ENCODE measurements at regions not wholly inside any gene's neighbourhood (a gene's known extent, or its start where the extent isn't known, plus 50 kb on each side); places are given as distances from the start of the nearest gene placed in this dataset.

- no peak for DNase-seq (ENCODE audit: low spot score)
These were observed 155.6 kb upstream of the PITX2 start for GRCh38 chr4:110778521-110778920.

GRCh38 chr4:110780538-110780937 is 157.7 kb upstream of the PITX2 start:
- no peak for DNase-seq (ENCODE audit: low spot score)

GRCh38 chr4:110781944-110782343 is 159.1 kb upstream of the PITX2 start:
- DNase-seq (ENCODE audit: low spot score), result no peak

GRCh38 chr4:110787109-110787508 is 164.2 kb upstream of the PITX2 start:
- DNase-seq (ENCODE audit: low spot score), result no peak

- DNase-seq (ENCODE audit: low spot score), result no peak
These were observed 164.8 kb upstream of the PITX2 start for GRCh38 chr4:110787707-110788106.

- no peak for DNase-seq (ENCODE audit: low spot score)
These were observed 165.4 kb upstream of the PITX2 start for GRCh38 chr4:110788302-110788701.

GRCh38 chr4:110792036-110792435 is 169.2 kb upstream of the PITX2 start:
- no peak for DNase-seq (ENCODE audit: low spot score)

GRCh38 chr4:110793381-110793801 is 170.5 kb upstream of the PITX2 start:
- DNase-seq (ENCODE audit: low spot score), result no peak

GRCh38 chr4:110793890-110794554 is 171.1 kb upstream of the PITX2 start:
- no peak for DNase-seq (ENCODE audit: low spot score)

- DNase-seq (ENCODE audit: low spot score), result no peak
These were observed 173.1 kb upstream of the PITX2 start for GRCh38 chr4:110795971-110796370.

GRCh38 chr4:110797486-110797885 is 174.6 kb upstream of the PITX2 start:
- no peak for DNase-seq (ENCODE audit: low spot score)

- no peak for DNase-seq (ENCODE audit: low spot score)
These were observed 175.8 kb upstream of the PITX2 start for GRCh38 chr4:110798687-110799086.

- DNase-seq (ENCODE audit: low spot score), result no peak
These were observed 176.3 kb upstream of the PITX2 start for GRCh38 chr4:110799211-110799610.

- no peak for DNase-seq (ENCODE audit: low spot score)
These were observed 178.7 kb upstream of the PITX2 start for GRCh38 chr4:110801591-110801990.

GRCh38 chr4:110808351-110808878 is 185.5 kb upstream of the PITX2 start:
- DNase-seq (ENCODE audit: low spot score), result no peak

- no peak for DNase-seq (ENCODE audit: low spot score)
These were observed 193.1 kb upstream of the PITX2 start for GRCh38 chr4:110815950-110816349.

GRCh38 chr4:110816367-110816766 is 193.5 kb upstream of the PITX2 start:
- no peak for DNase-seq (ENCODE audit: low spot score)

- no peak for DNase-seq (ENCODE audit: low spot score)
These were observed 198.3 kb upstream of the PITX2 start for GRCh38 chr4:110821186-110821585.

- no peak for DNase-seq (ENCODE audit: low spot score)
These were observed 200.4 kb upstream of the PITX2 start for GRCh38 chr4:110823251-110823650.

- no peak for DNase-seq (ENCODE audit: low spot score)
These were observed 201.5 kb upstream of the PITX2 start for GRCh38 chr4:110824344-110824743.

- no peak for DNase-seq (ENCODE audit: low spot score)
These were observed 203.8 kb upstream of the PITX2 start for GRCh38 chr4:110826656-110827055.

GRCh38 chr4:110830461-110830860 is 207.6 kb upstream of the PITX2 start:
- DNase-seq (ENCODE audit: low spot score), result no peak

- DNase-seq (ENCODE audit: low spot score), result no peak
These were observed 215.1 kb upstream of the PITX2 start for GRCh38 chr4:110837896-110838450.

- no peak for DNase-seq (ENCODE audit: low spot score)
These were observed 217.4 kb upstream of the PITX2 start for GRCh38 chr4:110840221-110840654.
